ENCODE measurements at regions not wholly inside any gene's neighbourhood (a gene's known extent, or its start where the extent isn't known, plus 50 kb on each side); places are given as distances from the start of the nearest gene placed in this dataset.

DNA sequence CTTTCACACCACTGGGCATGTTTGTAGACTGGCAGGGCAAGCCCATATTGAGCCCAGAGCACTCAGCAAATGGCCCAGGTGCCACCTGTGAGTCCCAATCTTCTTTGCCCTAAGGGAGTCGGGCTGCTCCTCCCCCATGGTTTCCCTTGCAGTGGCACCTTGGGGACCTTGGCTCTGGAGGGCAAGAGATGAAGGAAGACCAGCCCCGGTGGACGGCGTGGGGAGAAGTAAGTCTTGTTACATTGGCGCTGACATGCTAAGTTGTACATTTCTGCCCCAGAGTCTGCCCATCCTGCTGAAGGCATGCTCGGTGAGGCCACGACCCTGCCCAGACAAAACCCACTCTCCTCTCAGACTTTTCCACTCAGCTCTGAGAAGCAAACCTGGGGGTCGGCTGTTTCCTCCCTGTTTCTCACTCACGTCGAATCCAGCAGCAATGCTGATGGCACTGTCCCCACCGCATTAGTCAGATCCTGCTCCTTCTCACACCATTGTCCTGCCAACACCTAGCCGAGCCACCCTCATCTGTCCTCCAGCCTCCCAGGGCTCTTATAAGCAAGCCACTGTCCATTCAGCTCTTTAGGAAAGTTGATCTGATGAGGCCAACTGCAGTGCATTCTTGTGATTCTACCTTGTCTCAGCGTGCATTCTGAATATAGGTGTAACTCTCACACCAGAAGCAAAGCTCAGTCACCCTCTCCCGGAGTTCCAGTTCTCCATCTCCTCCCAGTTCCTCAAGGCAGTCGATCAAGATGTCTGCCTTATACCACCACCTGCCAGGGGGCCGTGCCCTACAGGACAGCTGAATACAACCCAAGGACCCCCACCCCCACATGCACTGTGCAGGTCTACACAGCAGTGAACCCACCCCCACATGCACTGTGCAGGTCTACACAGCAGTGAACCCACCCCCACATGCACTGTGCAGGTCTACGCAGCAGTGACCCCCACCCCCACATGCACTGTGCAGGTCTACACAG is 827.1 kb downstream of the TBC1D22A start:
- no peak for DNase-seq (ENCODE audit: low read depth)

DNA sequence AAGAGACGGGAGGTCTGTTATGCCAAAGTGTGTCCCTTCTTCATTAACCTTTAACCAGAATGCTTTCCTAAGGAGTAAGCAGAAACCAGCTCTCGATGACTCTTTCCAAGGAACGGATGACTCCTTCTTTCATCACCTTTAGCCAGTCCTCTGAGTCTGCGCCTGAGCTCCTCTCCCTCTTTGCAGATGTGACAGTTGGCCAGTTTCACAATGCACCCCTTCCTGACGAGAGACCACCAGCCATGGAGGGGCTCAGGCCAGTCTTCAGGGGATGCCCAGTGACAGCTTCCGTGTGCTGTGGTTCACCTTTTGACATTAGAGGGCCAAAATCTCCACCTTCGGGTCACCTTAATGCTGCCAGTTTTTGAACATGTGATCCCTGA is 826.1 kb downstream of the TBC1D22A start:
- DNase-seq (ENCODE audit: low read depth) = no peak

DNA sequence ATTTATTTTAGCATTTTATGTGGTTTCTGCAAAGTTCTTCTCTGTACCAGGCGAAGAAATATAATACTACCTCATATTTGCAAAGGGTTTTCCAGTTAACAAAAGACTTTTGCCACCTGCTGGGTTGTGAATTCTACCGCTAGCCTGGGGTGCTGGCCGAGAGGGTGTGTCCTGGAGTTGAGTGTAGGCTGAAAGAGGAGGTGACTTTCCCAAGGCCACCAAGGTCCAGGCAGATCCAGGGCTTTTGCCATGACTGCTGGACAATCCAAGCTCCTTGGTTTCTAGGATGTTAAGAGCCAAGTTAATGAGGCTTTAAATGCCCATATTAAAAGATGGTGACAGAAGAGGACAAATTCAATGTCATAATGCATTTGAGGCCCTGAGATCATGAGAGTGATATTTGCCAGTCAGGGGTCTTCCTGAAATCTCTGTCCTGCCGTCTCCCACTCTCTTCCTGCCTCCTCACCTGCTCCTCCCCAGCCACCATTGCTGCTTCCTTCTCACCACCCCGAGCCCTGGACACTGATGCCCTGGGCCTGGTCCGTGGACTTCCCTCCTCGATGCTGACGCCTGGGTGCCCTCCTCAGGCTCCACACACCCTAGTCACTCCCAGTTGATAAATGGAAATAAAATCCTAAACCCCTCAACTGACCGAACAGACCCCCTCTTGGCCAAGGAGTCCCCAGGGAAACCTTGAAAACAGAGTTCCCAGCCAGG is 825.6 kb downstream of the TBC1D22A start:
- no peak for DNase-seq (ENCODE audit: low read depth)

DNA sequence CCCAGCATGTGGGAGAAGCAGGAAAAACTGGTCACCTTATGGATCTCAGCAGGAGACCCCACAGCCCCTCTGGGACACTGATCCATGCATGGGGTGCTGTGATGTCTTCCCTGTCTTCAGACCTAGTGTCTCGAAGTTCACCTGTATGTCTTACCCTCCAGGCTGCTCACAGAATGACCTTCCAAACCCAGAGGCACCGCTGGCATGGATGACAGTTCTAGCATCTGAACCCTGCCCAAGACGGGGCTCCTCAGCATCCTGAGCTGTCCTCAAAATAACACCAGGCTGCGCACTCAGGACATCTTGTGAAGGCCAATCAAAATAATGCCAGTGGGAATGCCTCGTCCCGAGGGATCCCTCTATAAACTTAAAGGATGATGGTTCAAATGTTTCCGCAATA is 824.9 kb downstream of the TBC1D22A start:
- no peak for DNase-seq (ENCODE audit: low read depth)

DNA sequence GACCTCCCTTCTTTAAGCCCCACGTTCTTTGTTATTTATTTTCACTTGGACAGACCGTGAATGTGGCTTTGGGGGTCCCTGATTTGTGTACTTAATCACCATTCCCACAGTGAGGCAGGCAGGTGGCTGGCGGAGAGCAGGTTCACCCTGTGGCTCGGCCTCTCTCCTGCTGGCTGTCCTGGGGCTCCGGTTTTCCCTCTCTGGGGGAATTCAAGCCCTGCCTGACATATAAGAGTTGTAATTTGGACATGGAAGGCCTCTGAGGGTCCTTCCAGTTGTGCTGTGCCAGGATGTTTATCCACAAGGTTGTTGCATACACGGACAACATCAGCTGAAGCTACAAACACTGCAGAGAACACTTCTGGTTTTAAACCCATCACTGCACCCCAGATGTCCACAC is 824.5 kb downstream of the TBC1D22A start:
- DNase-seq (ENCODE audit: low read depth) = no peak

- DNase-seq (ENCODE audit: low read depth) = no peak
Observed at GRCh38 chr22:47586038-47586437, 823.6 kb downstream of the TBC1D22A start.

- DNase-seq (ENCODE audit: low read depth) = no peak
Observed at GRCh38 chr22:47583959-47584562, 821.6 kb downstream of the TBC1D22A start.

- DNase-seq (ENCODE audit: low read depth) = no peak
Observed at GRCh38 chr22:47582067-47582466, 819.6 kb downstream of the TBC1D22A start.

DNA sequence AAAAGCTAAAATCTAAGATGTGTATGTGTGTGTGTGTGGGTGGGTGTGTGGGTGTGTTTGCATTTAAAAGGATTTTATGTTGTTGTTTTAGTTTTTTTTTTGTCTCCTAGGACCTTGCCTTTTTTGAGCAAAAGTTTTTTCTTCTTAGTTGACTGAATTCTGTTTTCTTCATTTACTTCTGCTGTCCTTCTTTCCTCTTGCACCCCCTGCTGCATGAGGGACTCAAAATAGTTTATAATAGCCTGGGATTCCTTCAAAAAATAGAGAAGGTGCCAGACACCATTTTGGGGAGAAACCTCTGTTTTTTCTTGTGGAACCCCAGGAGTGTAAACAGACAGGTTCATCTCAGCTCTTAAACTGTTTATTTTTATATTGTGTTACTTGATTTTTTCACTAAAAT is 817.7 kb downstream of the TBC1D22A start:
- no peak for DNase-seq (ENCODE audit: low read depth)

DNA sequence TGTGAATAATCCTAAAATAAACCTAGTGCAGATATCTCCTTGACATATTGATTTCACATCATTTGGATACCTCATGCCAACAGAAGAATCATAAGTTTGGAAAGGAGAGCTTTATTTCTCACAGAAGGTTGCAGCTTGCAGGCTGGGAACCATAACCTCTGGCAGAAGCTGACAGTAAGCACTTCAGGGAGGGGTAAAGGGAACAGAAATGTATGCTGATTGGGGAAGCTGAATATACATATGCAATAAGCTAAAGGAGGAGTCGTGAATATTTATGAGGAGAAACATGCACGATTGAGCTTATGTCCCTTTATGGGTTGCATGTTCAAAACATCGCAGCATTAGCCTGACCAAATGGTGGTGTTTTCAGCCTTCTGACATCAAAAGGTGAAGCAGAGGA is 814.5 kb downstream of the TBC1D22A start:
- no peak for DNase-seq (ENCODE audit: low read depth)

DNA sequence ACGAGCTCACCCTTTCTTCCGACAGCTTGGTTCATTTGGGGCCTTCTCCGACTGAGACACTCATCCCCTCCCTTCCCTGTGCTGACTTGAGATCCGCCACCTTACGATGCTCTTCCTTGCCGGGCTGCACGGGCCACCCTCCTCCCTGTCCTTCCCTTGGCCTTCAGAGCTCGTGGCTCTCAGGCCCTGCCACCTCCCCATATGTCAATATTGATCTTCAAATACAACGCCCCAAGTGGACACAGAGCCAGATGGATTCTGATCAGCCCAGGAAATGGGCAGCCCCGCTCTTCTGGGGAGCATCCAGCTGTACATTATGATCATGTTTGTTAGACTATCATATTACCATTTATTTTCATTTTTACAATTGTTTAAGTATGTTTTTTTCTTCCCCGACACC is 812.8 kb downstream of the TBC1D22A start:
- DNase-seq (ENCODE audit: low read depth) = no peak

- DNase-seq (ENCODE audit: low read depth) = no peak
Observed at GRCh38 chr22:47574556-47574955, 812.1 kb downstream of the TBC1D22A start.

DNA sequence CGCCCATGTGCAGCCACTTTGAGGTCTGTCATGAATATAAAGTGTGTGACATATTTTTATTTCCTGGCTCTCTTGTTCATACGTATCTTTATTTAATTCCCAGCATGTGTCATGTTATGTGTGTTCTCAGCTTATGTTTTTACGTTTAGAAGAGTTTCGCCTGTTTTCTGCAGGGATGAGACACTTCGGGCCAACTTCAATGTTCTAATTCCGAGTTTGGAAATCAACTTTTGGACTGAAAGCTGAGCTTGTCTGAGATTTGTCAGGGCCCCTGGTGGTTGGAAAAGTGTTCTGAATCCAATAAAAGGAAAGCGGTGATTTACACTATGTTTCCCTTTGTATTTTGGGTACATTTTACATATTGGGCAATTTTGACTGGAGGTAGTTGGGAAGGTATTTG is 810.7 kb downstream of the TBC1D22A start:
- no peak for DNase-seq (ENCODE audit: low read depth)

GRCh38 chr22:47572443-47572842 is 810.0 kb downstream of the TBC1D22A start:
- DNase-seq (ENCODE audit: low read depth) = no peak

DNA sequence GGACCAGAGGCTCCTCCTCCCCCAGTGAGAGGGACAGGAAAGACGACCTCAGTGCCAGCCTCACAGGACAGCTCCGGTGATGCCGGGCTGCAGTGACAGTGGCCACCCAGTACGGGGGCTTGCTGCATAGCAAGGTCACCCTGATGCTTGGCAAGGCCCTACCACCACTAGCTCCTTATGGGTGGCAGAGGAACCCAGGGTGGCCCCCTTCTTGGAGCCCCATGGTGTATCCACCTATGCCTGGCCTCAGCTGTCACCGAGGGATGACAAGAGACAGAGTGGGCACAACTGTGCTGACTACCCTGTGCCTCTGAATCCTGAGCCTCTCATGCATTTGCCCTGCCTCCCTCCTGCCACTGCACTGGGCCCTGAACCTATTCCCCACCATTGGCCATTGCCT is 809.2 kb downstream of the TBC1D22A start:
- DNase-seq (ENCODE audit: low read depth) = no peak

DNA sequence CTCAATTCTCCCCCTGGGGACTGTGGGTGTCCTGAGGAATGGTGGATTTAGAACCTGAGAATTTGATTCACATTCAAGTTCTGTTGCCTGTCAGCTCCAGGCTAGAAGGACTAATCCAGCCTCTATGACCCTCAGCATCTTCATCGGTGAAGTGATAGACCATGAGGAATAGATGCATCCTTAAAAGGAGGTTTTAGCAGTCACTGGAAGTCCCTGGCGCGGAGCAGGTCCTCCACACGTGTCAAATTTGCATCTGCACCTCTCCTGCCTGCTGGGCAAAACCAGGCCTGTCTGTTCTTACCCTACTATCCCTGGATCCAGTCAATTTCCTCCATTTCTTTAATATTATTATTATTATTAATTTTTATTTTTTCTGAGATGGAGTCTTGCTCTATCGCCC is 808.4 kb downstream of the TBC1D22A start:
- no peak for DNase-seq (ENCODE audit: low read depth)

DNA sequence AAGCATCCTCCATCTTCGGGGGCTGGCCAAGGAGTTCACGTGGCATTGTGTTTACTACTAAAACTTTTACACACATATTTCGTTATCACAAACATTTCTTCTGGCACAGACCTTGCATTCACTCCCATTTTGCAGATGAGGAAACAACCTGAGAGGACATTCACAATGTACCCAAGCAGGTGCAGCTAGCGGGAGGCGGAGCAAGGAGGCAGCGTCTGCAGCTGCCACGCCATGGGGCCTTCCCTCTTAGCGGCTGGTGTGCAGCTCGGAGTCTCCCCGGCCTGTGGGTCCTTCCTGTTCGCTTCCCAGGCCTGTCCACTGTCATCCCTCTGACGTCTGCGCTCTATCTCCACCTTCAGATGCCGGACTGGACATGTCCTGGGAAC is 807.8 kb downstream of the TBC1D22A start:
- no peak for DNase-seq (ENCODE audit: low read depth)

- DNase-seq (ENCODE audit: low read depth) = no peak
Observed at GRCh38 chr22:47569389-47570299, 807.2 kb downstream of the TBC1D22A start.

DNA sequence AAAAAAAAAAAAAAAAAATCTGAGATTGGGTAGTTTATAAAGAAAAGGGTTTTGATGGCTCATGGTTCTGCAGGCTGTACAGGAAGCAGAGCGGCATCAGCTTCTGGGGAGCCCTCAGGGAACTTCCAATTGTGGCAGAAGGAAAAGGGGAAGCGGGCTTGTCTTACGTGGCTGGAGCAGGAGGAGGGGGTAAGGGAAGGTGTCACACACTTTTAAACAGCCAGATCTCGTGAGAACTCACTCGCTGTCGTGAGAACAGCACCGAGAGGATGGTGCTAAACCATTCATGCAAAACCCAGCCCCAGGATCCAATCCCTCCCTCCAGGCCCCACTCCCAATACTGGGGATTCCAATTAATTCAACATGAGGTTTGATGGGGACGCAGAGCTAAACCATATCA is 806.2 kb downstream of the TBC1D22A start:
- DNase-seq (ENCODE audit: low read depth) = no peak

- no peak for DNase-seq (ENCODE audit: low read depth)
Observed at GRCh38 chr22:47567126-47568090, 805.0 kb downstream of the TBC1D22A start.

DNA sequence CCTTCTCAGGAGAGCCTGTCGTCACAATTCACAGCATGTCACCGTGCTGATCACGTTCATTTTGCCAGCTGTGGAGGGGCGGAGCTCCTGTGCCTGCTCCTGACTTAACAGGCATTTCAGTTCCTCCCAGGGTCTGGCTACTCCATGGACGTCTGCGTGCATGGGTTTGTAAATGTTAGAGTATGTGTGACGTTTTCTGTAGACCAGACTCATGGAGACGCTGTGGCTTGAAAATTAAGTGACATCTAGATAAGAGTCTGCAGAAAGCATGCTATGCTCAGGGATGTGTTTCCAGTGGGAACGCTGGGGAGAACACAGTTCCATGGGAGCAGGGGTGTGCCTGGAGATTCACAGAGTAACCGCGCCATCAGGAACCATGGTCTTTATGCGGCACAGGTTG is 804.0 kb downstream of the TBC1D22A start:
- DNase-seq (ENCODE audit: low read depth) = no peak
